HG02798 (cell line): ENCODE measurements at regions not wholly inside any gene's neighbourhood (a gene's known extent, or its start where the extent isn't known, plus 50 kb on each side); places are given as distances from the start of the nearest gene placed in this dataset.

Experiments
- ATAC-seq: cut with Tn5 transposase; IDR thresholded peaks from one replicate; pipeline ENCODE4 v1.9.1; 2021; ENCODE audit warnings: mild to moderate bottlenecking; ENCODE audit not compliant: unreplicated experiment, poor library complexity

DNA sequence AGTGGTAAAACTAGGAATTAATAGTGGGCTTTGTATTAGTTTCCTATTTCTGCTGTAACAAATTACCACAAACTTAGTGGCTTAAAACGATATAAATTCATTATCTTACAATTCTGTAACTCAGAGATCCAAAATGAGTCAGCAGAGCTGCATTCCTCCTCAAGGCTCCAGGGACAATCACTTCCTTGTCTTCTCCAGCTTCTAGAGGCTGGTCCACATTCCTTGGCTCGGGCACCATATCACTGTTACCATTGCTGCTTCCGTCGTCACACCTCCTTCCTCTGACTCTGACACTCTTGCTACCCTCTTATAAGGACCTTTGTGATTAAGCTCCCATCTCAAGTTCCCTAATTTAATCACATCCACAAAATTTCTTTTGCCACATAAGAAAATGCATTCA is 567.8 kb upstream of the KLHL29 start:
- no peak for ATAC-seq

DNA sequence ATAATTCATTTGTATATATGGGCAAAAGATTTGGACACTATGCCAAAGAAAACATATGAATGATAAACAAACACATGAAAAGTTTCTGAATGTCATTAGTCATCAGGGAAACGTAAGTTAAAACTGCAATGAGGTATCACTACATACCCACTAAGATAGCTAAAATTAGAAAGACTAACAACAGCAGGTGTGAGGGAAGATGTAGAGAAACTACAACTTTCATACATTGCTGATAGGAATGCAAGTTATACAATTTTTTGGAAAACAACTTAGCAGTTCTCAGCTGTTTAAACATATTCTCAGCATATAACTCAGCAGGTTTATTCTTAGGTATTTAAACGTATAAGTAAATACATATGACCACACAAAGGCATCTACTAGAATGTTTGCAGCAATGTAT is 563.5 kb upstream of the KLHL29 start:
- no peak for ATAC-seq

DNA sequence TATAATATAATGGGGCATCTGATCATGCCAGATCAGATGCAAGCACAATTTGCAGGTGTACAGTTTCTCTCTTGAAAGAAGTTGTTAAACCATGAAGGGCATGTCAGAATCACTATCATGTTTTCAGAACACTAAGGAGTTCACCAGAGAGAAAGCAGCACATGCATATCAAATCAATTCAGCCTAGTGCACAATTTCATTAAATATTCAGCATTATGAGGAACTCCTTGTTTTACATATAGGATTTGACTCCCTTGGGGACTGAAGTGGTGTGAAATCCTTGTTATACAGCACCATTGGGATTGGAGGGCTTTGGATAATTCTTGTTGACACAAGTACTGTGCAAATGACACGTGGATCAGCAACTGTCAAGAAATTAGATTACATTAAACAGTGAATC is 562.1 kb upstream of the KLHL29 start:
- no peak for ATAC-seq

DNA sequence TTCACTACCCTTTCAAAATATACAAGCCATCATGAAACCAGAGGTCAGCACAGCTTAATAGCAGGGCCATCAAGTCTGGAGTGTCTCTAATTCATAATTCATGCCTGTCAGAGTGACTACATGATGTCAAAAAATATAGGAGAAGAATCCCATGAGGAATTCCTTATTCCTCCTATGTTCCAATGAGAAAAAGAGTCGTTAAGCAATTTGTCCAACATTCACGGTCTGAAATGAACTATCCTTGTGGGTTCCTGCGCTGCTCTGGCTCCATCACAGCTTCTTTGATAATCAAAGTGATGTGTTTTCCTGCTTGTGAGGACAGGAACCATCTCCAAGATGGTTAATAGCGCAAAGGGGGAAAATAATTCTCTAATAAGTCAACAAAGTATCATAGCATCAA is 560.4 kb upstream of the KLHL29 start:
- no peak for ATAC-seq

DNA sequence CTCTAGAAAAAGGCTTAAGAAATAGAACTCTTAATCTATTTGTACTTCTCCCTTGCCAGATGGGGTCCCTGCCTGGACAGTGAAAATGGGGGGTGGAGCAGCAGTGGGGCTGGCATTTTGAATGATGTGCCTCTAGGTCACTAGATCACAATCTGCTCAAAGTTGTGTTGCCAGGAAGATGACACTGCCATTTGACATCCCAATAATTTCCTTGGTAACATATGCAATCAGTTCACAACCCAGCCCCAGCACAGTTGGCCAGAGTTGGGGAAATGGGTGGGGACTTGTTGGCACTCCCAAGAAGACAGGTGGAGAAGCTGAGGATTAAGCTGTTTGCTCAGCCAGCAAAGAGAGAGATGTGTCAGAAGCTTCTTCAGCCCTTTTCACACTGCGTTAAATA is 558.3 kb upstream of the KLHL29 start:
- ATAC-seq = no peak

DNA sequence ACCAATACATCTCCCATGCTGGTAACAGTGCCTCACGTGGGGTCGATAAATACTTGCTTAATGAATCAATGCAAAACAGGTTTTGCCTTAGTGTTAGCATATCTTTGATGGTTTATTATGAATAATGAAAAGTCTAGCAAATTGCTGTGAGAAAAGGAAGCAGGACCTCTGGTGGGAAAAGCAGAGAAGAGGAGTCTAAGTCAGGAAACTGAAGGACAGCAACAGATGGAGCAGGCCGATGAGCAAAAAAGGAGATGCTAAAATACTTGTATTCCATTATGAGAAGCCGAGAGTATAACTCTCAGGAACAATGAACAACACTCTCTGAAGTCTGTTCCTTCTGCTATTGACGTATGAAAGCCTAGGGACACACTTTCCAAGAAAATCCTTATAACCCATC is 555.2 kb upstream of the KLHL29 start:
- no peak for ATAC-seq

DNA sequence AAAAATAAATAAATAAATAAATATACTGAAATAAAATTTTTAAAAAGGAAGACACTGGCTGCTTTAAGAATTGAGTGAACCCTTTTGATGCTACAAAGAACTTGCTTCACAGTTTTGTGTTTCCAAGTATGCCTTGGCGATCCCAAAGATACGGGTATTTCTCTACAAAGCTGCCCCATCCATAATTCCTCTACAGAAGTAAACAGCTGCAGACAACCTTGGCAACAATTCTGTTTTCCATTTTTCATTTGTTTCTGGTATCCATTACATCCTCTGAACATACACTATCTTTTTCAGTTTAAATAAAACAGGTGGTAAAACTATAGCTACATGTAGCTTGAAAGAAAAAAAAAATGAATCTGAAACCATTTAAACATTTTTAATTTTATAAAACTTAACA is 552.8 kb upstream of the KLHL29 start:
- ATAC-seq = no peak

DNA sequence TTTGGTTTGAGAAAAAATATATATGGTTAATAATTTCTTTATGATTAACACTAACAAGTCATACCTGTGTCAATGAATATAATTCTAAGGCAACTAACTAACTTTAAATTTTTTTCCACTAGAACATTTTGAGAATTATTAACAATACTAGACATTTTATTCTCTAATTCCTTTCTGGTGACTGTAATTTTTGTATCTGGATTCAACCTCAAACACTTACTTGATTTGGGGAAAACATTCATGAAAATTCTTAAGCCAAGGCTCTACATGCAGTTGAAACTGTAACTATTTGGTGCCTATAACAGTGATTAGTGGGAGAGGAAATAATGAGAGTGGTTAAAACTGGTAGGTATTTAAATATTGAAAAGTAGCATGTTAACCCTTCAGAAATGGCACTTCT is 546.5 kb upstream of the KLHL29 start:
- no peak for ATAC-seq

DNA sequence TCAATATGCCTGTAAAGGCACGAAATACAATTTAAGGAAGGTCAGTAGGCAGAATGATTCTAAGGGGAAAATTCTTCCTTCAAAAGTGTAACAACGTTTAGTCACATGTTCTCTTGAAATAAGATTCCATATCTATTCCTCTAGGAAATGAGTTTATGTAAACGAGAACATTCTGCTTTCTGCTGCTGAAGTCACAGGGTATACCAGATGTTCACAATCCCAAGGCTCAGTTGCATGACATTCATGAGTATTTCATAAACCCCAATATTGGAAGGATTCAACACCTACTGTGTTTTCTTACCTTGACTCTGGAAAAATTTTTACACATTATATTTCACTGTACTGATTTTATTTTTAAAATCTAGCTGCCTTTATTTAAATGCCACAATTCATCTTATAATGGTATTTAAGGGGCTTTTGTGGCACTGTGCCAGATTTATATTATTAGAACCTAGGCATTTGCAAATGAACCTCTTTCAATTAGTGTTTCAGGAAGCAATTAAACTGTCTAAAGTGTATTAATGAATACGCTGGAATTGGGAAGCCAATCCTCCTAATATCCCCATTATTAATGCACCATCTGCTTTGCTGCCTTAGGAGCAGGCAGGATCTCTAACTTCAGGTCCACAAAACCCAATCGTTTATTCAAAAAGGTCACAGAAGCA is 542.6 kb upstream of the KLHL29 start:
- ATAC-seq = no peak

DNA sequence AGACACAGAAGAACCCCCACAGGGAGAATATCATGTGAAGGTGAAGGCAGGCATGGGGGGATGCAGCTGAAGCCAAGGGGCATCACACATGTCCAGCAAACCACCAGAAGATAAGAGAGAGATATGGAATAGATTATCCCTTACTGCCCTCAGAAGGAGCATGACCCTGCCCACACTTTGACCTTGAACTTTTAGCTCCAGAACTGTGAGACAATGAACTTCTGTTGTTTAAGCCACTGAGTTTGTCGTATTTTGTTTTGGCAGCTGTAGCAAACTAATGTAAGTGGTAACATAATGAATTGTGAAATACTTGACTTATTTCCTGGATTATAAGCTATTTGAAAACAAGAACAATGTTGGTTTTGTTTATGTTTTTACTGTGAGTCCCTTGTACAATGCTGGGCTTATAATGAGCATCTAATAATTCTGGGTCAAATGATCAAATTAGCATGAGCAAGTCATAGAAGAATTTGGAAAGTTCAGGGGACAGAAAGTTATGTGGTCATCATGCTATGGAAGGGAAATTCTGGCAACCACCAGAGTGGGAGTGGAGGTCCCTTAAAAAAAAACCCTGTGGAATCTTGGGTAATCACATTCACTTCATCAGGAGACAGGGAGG is 541.0 kb upstream of the KLHL29 start:
- ATAC-seq = no peak

DNA sequence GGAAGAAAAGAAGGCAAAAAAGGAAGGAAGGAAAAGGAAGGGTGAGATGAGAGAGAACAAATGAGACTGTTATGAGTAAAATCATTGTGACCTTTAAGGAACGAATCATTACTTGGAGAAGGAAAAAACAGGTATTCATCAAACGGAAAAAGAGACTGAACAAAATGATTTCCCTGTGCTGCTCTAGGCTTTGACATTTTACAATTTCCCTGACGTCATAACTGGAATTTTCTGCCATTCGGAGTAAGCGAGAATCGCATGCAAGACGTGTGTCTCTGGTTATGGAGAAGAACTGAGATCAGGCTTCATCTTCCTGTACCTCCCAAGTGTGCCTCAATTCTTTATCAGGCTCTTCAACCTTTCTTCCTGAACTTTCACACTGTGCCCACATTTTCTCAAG is 534.7 kb upstream of the KLHL29 start:
- ATAC-seq = no peak

DNA sequence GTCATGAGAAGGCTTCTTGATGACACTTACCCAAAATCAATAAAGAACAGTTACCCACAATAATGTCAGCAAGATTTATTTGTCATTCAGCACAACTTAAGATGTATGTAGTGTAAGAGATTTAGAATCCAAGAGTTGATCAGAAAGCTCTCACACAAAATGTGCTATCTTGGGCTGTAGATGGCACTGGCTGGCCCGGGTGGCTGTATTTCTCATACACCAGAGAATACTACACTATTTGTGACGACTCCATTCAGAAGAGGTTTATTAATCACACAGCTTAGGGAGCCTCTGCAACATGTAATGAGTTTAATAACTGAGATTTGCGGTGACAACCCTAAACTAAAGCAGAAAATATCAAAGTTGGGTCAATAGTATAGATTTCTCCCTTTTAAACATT is 530.4 kb upstream of the KLHL29 start:
- no peak for ATAC-seq

DNA sequence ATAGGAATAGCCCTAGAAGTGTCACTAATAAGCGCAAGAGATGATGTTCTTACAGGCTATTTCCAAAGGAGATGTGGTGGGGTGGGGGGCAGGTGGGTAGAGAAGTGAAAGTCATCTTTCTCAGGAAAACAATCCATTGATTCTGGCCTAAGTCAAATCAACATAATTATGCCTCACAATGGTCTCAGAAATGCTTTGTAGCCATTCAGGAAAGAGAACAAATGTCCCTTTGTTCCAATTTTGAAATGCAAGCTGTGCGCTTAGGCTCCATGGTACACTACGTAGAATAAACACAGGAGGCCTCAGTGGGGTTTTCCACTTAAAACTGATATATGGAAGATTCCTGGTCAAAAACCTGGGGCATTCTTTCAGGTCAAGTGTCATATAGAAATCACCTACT is 529.9 kb upstream of the KLHL29 start:
- no peak for ATAC-seq

DNA sequence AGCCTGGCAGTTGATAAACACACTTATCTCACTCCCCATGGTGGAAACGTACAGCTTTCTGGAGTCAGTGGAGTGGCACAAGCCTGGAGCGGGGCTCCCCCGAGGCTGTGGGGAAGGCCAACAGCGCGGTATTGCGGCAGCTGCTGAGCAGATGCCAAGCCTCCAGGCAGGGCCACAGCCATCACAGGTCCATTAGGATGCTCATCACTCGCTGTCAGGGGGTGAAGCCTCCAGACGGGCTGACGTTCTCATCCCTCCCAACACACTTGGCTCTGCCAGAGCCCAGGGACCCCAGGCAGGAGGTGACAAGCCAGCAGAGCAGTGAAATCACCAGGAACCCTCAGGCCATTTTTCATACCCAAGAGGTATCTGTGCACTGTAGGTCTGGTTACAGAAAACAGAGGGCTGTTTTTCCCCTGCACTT is 529.2 kb upstream of the KLHL29 start:
- ATAC-seq = no peak

DNA sequence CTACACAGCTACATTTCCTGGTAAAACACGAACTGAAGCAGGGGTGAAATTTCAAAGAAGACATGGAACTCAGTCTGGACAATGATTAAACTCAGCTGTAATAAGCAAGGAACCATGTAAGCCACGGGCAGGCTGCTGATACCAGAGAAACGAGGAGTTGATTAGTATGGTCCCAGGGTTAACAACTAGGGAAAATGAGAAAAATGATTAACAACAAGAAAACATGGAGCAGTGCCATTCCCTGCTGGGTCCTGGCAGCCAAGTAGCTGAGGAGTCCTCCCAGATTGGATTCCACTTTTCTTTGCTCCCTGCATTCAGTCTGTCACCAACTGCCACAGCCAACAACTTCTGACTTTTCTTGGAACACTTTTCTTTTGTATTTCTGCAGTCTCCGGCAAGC is 517.0 kb upstream of the KLHL29 start:
- no peak for ATAC-seq

DNA sequence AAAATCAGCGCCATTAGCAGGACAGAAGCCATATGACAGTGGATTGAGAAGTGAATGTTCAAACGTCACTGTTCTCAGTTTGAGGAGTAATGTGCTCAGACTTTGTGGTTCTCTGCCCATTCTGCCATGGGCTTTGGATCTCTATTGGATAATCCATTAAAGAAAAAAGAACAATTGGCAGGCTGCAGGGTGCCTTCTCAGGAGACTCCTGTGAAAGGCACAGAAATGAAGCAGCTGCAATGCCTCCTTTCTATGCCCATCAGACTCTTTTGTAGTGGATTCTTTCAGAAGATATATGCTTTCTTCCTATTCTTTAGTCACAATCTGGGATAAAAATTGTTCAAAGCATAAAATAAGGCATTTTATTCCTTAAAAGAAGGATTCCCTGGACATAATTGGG is 506.9 kb upstream of the KLHL29 start:
- ATAC-seq = no peak

DNA sequence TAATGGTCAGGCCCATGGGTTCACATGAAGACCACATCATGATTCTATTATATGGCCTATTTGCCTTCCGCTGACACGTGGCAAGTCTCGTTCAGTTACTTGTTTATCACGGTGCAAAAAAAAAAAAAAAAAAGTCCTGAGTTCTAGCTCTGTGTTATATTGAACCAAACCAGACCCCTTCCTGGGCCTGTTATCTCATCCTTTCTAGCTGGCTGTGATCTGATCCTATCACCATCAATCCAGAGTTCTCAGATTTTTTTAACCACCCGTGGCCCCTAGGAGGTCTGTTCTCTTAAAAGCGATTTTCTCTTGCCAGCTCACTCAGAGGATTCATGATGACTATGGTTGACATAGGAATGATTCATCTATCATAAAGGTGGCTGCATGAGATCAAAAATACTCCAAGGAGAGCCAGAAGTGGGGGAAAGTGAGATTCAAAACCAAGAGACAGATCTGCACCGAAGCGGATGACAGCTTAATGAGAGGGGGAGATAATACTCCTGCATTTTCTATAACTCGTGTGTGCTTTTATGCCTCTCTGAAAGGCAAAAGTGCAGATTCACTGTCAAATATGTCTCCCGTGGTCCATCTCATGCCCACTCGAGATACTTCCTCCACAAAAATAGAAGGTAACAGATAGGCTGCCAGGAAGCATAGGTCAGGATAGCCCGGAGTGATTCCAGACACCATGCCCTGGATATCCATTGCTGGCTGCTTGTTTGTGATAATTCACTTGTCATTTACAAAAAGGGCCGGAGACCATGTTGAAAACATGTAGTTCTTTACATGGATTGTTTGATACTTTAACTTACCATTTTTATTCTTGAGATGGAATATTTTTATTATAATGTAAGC is 505.7 kb upstream of the KLHL29 start:
- ATAC-seq = no peak

DNA sequence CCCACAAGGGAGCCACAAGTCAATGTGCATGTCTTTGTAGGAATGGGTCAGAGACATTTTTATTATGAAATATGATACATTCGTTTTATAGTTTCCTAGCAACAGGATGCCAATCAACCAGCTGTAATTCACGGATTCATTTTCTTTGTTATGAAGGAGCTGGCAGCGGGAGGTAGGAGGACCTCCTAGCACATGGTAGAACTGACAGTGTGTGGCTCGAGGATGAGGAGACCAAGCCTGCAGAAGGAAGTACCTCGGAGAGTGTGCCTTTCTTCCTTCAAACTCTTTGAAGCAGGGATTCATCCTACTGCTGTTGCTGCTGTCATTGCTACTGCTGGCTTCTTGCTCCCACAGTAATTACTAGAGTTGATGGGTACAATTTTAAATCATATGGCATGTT is 504.8 kb upstream of the KLHL29 start:
- ATAC-seq = no peak

DNA sequence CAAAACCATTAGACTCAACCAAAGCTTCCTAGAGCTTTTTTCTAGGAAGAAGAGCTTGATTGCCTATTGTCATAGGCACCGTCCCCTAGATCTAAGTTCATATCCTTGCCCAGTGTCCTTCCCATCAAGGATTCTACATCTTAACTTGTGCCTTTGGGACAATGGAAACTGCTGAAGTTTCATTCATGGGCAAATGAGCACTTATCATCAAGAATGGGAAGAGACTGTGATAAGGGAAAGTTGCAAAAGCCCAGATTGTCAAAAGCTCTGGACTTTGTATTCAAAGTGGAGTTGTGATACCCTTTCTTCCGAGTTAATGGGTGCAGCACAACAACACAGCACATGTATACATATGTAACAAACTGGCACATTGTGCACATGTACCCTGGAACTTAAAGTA is 503.0 kb upstream of the KLHL29 start:
- no peak for ATAC-seq

DNA sequence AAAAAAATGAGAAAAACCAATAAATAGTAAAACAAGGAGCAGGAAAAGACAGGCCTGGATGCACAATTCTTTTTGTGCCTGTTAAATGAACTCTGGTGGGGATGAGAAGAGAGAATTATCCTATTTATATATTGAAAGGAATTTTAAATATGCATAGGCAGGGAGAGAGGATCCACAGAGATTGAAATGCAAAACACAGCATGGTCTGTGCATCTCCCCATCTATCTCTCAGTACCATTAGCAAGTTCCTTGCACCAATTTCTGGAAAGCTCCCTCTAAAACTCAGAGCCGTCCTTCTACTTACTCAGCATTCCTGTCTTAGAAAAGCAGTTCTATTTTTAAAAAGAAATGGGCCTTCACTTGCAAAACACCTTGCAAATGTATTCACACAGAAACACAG is 502.3 kb upstream of the KLHL29 start:
- no peak for ATAC-seq

DNA sequence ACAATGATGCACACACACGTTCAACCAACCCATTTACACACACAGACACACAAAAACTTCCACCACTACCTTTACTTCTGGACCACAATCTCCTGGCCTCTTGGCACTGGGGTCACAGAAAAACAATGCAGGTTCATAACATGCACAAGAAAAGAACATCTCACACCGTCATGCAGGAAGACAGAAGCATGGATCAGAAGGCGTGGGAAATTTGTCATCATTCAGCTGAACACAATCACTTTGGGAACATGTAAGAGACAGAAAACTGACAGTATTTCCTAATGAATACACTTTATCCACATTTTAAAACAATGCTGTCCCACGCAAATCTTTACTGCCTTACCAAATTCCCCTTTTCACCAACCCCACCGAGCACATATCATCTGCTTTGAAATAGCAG is 501.9 kb upstream of the KLHL29 start:
- ATAC-seq = no peak

DNA sequence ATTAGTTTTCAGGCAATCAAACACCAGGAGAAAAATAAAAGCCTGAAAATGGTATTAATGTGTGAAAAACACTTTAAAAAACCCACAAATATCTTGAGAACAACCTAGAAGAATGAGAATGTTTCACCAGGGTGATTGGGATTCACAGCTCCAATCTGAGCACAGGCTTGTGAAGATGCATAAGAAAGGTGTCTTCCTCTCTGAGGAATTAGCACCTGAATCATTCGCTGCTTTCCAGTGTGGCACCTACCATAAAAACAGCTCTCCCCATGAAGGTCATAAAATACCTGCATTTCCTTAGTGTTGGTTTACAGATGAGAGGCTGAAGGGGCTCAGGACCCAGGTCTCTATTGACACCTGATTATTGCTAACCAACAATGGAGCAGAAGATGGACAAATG is 499.7 kb upstream of the KLHL29 start:
- no peak for ATAC-seq
